ENCODE measurements at regions not wholly inside any gene's neighbourhood (a gene's known extent, or its start where the extent isn't known, plus 50 kb on each side); places are given as distances from the start of the nearest gene placed in this dataset.

GRCh38 chr13:69142101-69142500, 965.5 kb upstream of the ATXN8OS start:
- TF ChIP-seq CTCF (IDR thresholded peaks at IDR 0.05): no peak

GRCh38 chr13:69124996-69125395, 982.6 kb upstream of the ATXN8OS start:
- intact Hi-C loops (cut with DNase I): no loop called here
- peaks cover 0 to 43% (median 0%) of the 10 kb centered on the region in 11 donors for H3K9me3 ChIP-seq
- DNase-seq (no peak), ATAC-seq (no peak)
- no peaks in the 10 kb centered on the region for H3K4me1 ChIP-seq
- H3K36me3 ChIP-seq: no peaks in the 10 kb centered on the region
- no peak overlapping the region for H3K4me3 ChIP-seq
- no peaks in the 10 kb centered on the region for H3K27me3 ChIP-seq
- no peak for TF ChIP-seq CTCF (IDR thresholded peaks at IDR 0.05)
- H3K27ac ChIP-seq: no peak overlapping the region
- WGBS, 2 donors: 80 to 85% methylated on average over 2 of the region's 2 CpGs

More at GRCh38 chr13:69142101-69142500, 965.5 kb upstream of the ATXN8OS start:
- Histone ChIP-seq H3K4me3 (no peak overlapping the region), H3K9me3 (peaks cover 0 to 7% (median 0%) of the 10 kb centered on the region in 11 donors), H3K27ac (no peak overlapping the region), H3K36me3 (no peaks in the 10 kb centered on the region), H3K4me1 (no peaks in the 10 kb centered on the region), H3K27me3 (no peaks in the 10 kb centered on the region)
- intact Hi-C loops (cut with DNase I): no loop called here
- DNase-seq (no peak), ATAC-seq (no peak)
- WGBS, 2 donors: 50 to 52% methylated on average over 3 of the region's 3 CpGs

GRCh38 chr13:69109891-69110525, 997.6 kb upstream of the ATXN8OS start:
- no peak overlapping the region for H3K27ac ChIP-seq
- DNase-seq (no peak), ATAC-seq (no peak)
- H3K36me3 ChIP-seq: no peaks in the 10 kb centered on the region
- WGBS, 2 donors: 35 to 76% methylated on average over 3 of the region's 3 CpGs
- no peaks in the 10 kb centered on the region for H3K4me1 ChIP-seq
- intact Hi-C loops (cut with DNase I): no loop called here
- TF ChIP-seq CTCF (IDR thresholded peaks at IDR 0.05): no peak
- no peaks in the 10 kb centered on the region for H3K27me3 ChIP-seq
- H3K4me3 ChIP-seq: no peak overlapping the region
- H3K9me3 ChIP-seq: peaks cover 0 to 70% (median 4%) of the 10 kb centered on the region in 11 donors

- peaks cover 0 to 81% (median 7%) of the 10 kb centered on the region in 11 donors for H3K9me3 ChIP-seq
- no peaks in the 10 kb centered on the region for H3K36me3 ChIP-seq
- H3K4me3 ChIP-seq: no peak overlapping the region
- DNase-seq (no peak), ATAC-seq (no peak)
- TF ChIP-seq CTCF (IDR thresholded peaks at IDR 0.05): no peak
- H3K27me3 ChIP-seq: no peaks in the 10 kb centered on the region
- H3K4me1 ChIP-seq: no peaks in the 10 kb centered on the region
- H3K27ac ChIP-seq: no peak overlapping the region
- intact Hi-C loops (cut with DNase I): no loop called here
These were observed 999.1 kb upstream of the ATXN8OS start for GRCh38 chr13:69108486-69108885.

Data from heart right ventricle (tissue), 16 donors.